RPMI8226 (cell line): ENCODE measurements at regions not wholly inside any gene's neighbourhood (a gene's known extent, or its start where the extent isn't known, plus 50 kb on each side); places are given as distances from the start of the nearest gene placed in this dataset.
"Not testable (repeated sequence)": the region's sequence is repeated elsewhere in the genome, so short reads cannot be mapped to it uniquely, and the experiment has no call there.

Source experiments
- DNase-seq: peaks from one replicate; pipeline ENCODE4 v3.0.0-alpha.2; 2015

DNA sequence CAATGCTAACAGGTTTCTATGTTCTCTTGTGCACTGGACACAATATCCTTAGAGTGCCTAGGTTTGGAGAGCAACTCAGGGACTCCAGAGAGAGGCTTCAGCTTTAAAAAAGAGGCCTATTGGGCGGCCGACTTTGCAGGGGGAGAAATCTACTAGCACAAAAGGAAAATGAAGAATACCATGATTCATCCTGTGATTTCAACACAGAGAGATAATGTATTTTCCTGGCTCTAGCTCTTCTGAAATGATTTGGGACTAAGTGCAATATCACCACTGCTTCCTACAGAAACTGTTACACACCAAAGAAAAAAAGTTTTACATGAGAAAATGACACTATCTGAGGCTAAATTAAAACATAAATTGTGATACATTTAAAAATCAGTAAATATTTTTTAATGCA is 146.1 kb upstream of the TSLP start:
- no peak for DNase-seq

- no peak for DNase-seq
Measured at GRCh38 chr5:110925916-110926315, 145.6 kb upstream of the TSLP start.

DNA sequence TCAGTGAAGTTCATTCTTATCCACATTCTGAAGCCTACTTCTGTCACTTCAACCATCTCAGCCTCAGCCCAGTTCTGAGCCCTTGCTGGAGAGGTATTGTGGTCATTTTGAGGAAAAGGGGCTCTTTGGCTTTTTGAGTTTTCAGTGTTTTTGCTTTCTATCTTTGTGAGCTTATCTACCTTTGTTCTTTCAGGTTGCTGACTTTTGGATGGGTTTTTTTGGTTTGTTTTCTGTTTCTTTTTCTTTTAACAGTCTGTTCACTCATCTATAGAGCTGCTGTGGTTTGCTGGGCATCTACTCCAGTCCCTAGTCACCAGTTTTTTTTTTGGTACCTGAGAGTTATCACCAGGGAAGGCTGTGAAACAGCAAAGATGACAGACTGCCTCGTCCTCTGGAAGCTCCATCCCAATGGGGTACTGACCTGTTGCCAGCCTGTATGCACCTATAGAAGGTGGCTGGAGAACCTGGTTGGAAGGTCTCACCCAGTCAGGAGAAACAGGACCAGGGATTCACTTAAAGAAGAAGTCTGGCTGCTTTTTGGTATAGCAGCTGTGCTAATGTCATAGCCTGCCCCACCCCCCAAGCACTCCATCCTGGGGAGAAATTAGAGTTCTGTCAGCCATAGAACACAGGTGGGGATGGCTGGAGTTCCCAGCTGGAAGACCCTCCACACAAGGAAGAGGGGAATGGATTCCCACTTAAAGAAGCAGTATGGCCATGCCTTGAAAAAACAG is 138.6 kb upstream of the TSLP start:
- no peak for DNase-seq

DNA sequence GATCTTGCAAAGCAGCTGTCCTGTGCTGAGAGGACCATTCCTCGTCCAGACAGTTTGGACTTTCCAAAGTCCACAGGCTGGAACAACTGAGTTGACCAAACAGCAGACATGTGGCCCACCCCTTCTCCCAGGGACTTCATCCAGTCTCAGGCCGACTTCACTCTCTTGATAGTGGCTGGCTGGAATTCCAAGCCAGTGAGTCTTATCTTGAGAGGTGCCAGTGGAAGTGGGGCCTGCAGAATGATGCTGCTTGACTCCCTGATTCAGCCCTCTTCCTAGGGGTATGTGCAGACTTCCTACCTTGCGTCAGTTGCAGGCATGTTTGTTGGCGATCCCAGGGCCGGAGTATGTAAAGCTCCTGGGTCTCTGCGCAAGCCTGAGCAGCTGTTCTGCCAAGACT is 131.4 kb upstream of the TSLP start:
- DNase-seq = no peak

DNA sequence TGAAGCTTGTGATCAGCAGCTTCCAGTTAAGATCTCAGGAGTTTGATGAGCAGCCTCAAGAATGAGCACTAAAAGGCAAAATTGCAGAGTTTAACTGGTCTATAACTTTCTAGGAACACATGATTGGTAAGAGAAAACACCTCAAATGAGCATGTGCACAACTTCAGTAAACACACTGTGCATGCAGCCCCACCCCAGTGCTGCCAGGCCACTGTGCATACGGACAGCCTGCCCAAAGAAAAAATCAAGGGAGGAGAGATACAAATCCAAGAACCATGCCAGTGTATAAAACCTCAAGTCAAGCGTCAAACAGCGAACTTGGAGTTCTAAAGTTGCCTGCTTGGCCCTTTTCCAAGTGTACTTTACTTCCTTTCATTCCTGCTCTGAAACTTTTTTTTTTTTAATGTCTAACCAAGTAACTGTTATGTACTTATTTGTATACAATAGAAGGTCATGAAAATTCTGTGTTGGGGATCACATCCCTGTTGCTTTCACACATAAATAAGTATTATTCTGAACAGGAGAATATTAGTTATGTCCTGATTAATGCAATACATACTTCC is 125.6 kb upstream of the TSLP start:
- DNase-seq = no peak

DNA sequence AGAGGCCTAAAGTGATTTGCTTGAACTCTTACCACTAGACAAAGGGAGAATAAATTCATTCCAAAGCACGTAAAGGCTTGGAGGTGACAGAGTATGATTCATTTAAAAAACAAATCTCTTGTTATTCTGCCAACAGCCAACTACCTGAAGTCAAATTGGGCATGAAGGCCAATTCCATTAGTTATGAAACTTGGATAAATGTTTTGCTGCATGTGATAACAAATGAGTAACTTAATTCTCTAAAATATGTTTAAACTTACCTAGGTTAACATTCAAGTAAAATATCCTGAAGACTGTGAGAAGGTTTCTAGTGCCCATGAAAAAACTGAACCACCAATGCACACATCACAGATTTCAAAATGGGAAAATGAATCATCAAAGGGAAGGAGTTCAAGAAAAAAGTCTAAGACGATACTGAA is 120.1 kb upstream of the TSLP start:
- DNase-seq = no peak

DNA sequence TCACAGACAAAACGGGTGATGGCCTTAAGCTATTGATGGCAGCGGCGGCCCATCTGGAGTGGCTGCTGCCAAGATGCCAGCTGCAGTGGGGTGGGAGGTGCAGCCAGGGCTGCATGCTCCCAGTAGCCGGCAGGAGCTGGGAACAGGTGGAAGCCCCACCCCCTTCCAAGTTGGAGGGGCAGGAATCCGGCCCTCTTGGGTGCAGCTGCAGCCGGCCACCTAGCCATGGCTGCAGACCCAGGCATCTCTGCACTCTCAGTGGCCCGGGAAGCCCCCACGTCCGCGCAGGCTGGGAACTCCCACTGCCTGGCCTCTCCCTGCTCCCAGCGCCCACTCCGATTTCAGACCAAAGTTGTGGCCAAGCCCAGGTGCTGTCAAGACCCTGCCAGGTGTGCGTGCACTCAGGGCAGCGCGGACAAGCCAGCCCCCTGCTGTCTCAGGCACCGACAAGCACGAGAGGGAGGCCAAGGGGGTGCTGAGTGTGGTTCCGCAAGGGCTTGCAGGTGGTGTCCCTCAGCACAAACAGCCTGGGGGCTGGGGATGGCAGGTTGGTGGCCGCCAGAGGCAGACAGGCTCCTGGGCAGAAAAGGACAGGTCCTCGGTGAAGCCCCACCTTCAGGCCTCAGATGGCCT is 115.1 kb upstream of the TSLP start:
- peak; percentile 38 for DNase-seq

DNA sequence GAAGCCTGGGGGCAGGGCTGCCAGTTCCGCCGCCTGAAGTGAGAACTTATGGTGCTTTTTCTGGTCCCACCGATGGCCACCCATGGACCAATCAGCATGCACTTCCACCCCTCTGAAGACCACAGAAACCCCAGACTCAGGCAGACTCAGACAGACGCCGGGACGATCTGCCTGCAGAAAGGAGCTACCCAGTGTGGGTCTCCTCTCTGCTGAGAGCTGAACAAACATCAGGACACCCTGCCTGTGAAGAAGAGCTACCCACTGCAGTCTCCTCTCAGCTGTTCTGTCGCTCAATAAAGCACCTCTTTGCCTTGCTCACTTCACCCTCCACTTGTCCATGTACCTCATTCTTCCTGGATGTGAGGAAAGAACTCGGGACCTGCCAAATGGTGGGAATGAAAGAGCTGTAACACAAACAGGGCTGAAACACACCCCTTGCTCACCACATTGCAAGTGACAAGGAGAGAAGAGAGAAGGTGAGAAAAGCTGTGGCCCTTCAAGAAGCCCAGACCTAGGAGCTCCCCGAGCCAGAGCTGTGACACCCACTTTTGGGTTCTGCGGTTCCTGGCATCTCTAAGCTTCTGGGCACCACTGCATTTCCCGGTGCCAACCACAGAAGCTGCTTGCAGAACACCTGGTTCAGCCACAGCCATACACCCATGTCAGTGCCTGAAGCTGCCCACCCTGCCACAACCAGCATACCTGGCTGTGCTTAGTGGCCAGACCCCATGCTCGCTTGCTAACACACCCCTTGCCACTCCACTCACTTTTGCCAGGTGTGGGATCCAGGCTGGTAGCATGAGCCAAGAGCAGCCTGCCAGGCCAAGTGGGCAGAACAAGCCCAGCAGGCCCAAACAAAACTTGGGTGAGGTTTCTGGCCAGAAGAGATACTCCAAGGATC is 114.3 kb upstream of the TSLP start:
- peak; percentile 45 for DNase-seq

GRCh38 chr5:110957934-110958333 is 113.6 kb upstream of the TSLP start:
- no peak for DNase-seq

DNA sequence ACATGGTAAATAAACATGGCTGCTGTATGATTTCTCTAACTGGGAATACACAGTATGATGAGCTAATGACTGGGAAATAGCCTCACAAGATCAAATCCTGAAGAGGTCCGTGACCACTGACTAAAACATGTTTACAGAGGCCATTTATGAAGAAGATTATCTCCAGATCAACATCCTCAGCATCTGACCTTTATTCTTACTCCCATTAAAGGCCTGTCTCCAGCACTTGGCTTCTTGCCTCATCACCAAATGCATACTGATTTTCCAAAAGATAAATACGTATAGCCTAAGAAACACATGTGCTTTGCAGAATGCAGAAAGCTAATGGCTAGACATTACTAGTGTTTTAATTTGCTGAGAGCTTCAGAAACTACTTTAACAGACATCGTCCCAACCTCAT is 108.0 kb upstream of the TSLP start:
- DNase-seq = no peak

DNA sequence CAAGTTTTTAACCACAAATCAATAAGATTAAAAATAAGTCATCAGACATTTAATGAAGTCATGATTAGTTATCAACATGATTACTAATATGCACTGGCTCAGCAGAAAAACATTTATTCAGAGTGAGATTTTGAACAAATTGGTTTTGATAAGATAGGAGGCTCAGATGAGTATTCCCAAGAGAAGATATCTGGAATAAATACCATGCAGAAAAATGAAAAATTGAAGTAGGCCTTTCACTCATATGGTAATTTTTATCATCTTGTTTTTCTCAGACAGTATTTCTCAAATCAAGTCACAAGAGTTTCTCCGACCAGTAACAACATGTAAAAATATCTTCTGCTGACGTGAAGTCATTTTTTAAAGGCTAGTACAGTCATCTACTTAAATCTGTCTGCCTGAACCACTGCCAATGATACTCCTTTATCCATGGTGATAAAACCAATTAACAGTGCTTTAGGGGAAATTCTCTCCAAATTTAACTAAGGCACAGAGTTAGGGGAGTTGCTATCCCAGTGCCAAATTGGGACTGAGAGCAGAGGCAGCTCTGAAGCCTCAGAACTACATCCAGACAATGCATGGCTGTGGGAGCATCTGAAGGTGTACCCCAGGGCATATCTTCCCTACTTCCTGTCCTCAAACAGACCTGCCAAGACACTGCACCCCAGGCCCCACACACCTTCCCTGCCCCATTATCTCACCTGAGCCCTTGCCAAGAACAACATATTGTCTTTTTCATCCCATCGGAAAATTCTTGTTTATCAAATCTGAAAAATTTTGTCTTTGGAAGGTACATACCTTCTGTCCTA is 105.5 kb upstream of the TSLP start:
- DNase-seq = no peak

DNA sequence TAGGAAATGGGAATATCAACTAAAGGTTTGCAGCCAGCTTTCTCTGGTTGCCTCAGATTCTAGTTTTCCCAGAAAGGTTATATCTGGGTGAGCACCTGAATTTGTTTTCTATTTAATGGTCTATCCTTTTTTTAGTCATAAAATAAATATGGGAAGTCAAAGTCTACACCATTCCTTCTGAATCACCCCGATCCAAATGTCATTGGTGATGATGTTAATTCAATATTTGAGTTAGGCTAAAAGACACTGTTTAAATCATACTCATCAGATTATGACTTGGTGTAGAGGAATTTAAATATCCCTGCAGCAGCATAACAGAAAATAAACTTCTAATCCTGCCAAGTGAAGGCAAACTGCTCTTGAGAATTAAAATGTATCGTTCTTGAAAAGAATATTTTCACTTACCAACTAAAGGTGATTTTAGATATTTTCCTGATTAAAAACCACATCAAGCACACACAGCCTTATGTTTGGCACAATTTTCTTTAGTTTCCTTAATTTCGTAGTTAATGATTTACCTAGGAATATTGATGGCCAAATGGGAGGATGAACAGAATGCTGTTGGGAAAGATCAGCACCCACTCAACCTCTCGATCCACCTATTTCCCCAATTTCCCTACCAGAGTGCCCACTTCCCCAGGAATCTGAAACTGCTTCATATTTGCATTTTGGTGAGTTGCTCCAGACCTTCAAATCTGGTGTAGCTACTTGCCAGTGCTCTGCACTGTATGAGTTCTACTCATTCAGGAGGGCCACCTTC is 103.1 kb upstream of the TSLP start:
- DNase-seq = no peak

GRCh38 chr5:110969502-110969901 is 102.0 kb upstream of the TSLP start:
- DNase-seq = no peak

DNA sequence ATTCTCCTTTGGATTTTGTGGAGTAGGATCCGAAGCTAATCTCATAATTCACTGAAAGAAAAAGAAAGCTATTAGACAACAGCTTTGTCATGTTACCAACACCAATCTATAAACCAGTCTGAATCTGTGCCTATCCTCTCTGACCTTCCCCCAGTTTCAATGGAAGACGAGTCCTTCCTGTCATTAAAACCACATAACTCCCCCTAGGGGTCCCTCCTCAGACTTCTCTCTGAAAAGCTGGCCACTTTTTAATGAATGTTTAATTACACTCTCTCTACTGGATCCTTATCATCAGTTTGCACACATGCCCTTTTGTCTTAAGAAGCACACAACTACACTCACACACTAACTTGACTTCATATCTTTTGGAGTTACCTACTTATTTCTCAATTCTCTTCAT is 98.0 kb upstream of the TSLP start:
- DNase-seq = no peak

DNA sequence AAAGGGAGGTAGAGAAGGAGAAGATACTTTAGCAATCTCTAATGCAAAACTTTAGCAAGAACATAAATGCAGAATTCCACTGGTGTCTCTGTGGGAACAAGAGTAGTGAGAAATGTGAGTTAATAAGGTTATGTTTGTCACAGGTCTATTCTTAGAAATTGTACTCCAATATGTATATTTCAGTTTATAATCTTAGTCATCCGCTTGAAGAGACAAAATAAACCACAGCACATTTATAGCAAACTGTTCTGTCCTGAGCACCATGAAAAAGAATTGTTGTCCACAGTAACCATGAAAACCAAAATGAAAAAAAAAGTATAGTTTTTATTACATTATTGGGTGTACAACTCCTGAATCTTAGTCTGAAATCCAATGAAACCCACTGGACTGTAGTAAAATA is 93.6 kb upstream of the TSLP start:
- no peak for DNase-seq

DNA sequence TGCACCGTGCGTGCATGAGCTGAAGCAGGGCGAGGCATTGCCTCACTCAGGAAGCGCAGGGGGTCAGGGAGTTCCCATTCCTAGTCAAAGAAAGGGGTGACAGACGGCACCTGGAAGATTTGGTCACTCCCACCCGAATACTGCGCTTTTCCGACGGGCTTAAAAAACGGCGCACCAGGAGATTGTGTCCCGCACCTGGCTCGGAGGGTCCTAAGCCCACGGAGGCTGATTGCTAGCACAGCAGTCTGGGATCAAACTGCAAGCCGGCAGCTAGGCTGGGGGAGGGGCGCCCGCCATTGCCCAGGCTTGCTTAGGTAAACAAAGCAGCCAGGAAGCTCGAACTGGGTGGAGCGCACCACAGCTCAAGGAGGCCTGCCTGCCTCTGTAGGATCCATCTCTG is 85.6 kb upstream of the TSLP start:
- not testable (repeated sequence) for DNase-seq

- not testable (repeated sequence) for DNase-seq
Measured at GRCh38 chr5:110987573-110987972, 83.9 kb upstream of the TSLP start.

DNA sequence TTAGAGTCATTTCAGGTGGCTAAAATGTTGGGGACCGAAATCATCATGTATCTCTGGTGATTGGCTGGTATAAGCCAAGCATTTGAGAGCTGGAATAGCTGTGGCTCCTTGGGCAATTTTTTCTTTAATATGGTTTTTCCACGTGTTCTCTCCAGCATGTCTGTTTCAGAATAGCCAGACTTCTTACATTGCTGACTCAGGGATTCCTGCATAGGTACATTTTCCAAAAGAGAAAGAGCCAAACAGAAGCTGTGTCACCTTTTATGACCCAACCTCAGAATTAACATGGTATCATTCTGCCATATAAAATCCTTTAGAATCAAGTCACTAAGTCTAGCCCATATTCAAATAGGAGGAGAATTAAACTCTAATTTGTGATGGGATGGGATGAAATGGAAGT is 74.8 kb upstream of the TSLP start:
- no peak for DNase-seq

DNA sequence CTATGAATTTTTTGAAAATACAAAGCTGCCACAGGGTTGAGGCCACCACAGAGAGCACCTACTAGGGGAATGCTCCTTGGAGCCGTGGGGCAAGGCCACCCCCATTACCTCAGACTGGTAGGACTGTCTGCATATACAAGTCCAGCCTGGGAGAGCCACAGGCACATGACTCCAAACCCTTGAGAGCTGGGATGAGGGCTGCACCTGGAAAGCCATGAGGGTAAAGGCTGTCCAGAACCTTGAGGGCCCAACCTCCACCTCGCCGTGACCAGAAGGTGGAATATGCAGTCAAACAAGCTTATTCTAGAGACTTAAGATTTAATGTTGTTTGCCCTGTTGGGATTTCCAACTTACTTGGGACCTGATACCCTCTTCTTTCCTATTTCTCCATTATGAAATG is 69.5 kb upstream of the TSLP start:
- no peak for DNase-seq

DNA sequence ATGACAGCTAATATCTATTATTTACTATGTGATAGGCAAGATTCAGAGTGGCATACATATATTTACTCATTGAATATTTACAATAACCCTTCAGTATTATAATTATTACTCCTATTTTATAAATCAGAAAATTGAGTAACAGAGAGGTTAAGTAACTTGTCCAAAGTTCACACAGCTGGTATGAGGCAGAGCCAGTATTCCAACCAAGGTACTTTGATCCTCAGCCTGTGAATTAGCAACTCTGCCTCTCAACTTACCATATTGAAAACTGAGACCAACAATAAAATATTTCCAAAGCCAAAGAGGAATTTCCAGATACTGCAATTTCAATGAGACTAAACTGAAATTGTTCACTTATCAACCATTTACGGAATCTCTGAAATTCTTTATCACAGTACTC is 67.9 kb upstream of the TSLP start:
- DNase-seq = no peak

- DNase-seq = no peak
Measured at GRCh38 chr5:111004291-111004690, 67.2 kb upstream of the TSLP start.

DNA sequence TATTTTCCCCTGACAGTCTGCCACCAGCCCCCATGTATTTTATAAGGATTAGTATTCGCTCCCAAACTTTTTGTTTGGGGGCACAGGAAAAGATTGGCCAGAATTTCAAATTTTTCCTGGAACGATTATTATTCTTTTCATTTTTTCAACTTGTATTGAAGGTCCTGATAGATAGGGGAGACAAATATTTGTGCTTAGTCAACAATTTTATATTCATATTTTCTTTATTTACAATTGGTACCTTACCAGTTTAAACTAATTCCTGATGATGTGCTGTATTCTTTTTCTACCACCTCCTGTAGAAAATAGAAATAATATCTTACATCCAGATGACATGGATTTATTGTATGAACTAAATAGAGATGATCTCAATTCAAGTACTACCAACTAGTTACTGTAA is 60.7 kb upstream of the TSLP start:
- DNase-seq = no peak
